ENCODE measurements at regions not wholly inside any gene's neighbourhood (a gene's known extent, or its start where the extent isn't known, plus 50 kb on each side); places are given as distances from the start of the nearest gene placed in this dataset.

- in situ Hi-C loops (cut with MboI; ENCODE audit: low sequenced_read_pairs) = no loop called here
- H3K23ac ChIP-seq (ENCODE audit: low read depth, low read length) = no peak overlapping the region
- TF ChIP-seq RAD21 (IDR thresholded peaks at IDR 0.05; ENCODE audit: low read length) = no peak
- no CpG with 5 or more reads among the region's 1 CpG for WGBS, 2 experiments (ENCODE audit: extremely low coverage in 2 of 2, insufficient read length in 1 of 2)
- H3K4me2 ChIP-seq (ENCODE audit: low read depth, low read length) = no peak overlapping the region
- H3K9me1 ChIP-seq (ENCODE audit: insufficient read depth, low read length) = no peaks in the 10 kb centered on the region
- H3K4ac ChIP-seq (ENCODE audit: low read depth, low read length) = no peak overlapping the region
- no peaks in the 10 kb centered on the region for H3K79me1 ChIP-seq (ENCODE audit: low read depth in 1 of 2, low read length in 2 of 2)
- H3K9ac ChIP-seq (ENCODE audit: low read depth, low read length) = no peak overlapping the region
- ATAC-seq (ENCODE audit: low read depth) (no peak), DNase-seq (no peak)
- H3K27ac ChIP-seq (ENCODE audit: insufficient read depth, low read length) = no peak overlapping the region
- CTCF ChIA-PET = no interaction called here
- H4K91ac ChIP-seq (ENCODE audit: insufficient read depth, low read depth, low read length) = no peak overlapping the region
- POLR2A ChIA-PET (ENCODE audit: unreplicated experiment) = no interaction called here
- no peaks in the 10 kb centered on the region for H3K4me1 ChIP-seq (ENCODE audit: control insufficient read depth, insufficient read depth, low read length)
- H4K5ac ChIP-seq (ENCODE audit: low read depth, low read length) = no peak overlapping the region
- no peaks in the 10 kb centered on the region for H4K20me1 ChIP-seq (ENCODE audit: insufficient read depth, low read length)
- H3K4me3 ChIP-seq (ENCODE audit: insufficient read depth, low read depth, low read length) = no peak overlapping the region
- H2BK5ac ChIP-seq (ENCODE audit: low read depth, low read length, poor library complexity, severe bottlenecking) = no peak overlapping the region
- H4K8ac ChIP-seq (ENCODE audit: low read depth in 2 of 2, low read length in 2 of 2) = no peak overlapping the region
- no peaks in the 10 kb centered on the region for H3K36me3 ChIP-seq (ENCODE audit: control insufficient read depth, insufficient read depth, low read length)
- dilution Hi-C loops (cut with HindIII; ENCODE audit: low sequenced_read_pairs, unreplicated experiment) = no loop called here
- no peak overlapping the region for H2AK9ac ChIP-seq (replicated peaks; ENCODE audit: low read depth, low read length, poor library complexity)
- no peak overlapping the region for H3K56ac ChIP-seq (ENCODE audit: extremely low read depth, insufficient read depth, low read length)
- peaks cover 5% of the 10 kb centered on the region; the same call in 1 of the 2 replicates for H3K9me3 ChIP-seq (ENCODE audit: control insufficient read depth, insufficient read depth, low read length)
- intact Hi-C loops (cut with micrococcal nuclease) = no loop called here
- H3K27me3 ChIP-seq (ENCODE audit: control insufficient read depth, insufficient read depth, low read length) = no peaks in the 10 kb centered on the region
- no peak overlapping the region for H3K18ac ChIP-seq (ENCODE audit: low read depth, low read length)
- no peak overlapping the region for H2AK5ac ChIP-seq (ENCODE audit: low read depth, low read length)
- H2BK20ac ChIP-seq (ENCODE audit: low read depth, low read length) = no peak overlapping the region
- H2BK15ac ChIP-seq (ENCODE audit: low read depth, low read length) = no peak overlapping the region
- no TSS peak for BruUV-seq (replicated peaks)
- H3K14ac ChIP-seq (replicated peaks; ENCODE audit: low read depth, low read length) = no peak overlapping the region
- H2AFZ ChIP-seq (replicated peaks; ENCODE audit: low read length, poor library complexity) = no peak overlapping the region
- no peak overlapping the region for H2BK120ac ChIP-seq (ENCODE audit: low read depth, low read length)
Measured at GRCh38 chr10:106493751-106494150, 670.8 kb downstream of the SORCS1 start.
